Stomach (tissue), 4 donors: ENCODE measurements at regions not wholly inside any gene's neighbourhood (a gene's known extent, or its start where the extent isn't known, plus 50 kb on each side); places are given as distances from the start of the nearest gene placed in this dataset.

Experiments used
- POLR2AphosphoS5 ChIP-seq, 3 donors: sonication (generic); formaldehyde crosslinking; IDR thresholded peaks; one replicate each; pipeline ENCODE4 v1.6.1; 2016; ENCODE audit warnings: antibody characterized with exemption in 3 of 3
- TF ChIP-seq, protein P1 (sequence below), 7 experiments: fragments of 450-650 bp in 4 of 7; fragments of 200-600 bp in 3 of 7; sonication (generic) in 3 of 7; IDR thresholded peaks; one replicate each; pipeline ENCODE4 v1.5.1; 2016 to 2019; ENCODE audit warnings: antibody characterized with exemption in 7 of 7, control low read depth in 2 of 7, mild to moderate bottlenecking in 1 of 7

DNA sequence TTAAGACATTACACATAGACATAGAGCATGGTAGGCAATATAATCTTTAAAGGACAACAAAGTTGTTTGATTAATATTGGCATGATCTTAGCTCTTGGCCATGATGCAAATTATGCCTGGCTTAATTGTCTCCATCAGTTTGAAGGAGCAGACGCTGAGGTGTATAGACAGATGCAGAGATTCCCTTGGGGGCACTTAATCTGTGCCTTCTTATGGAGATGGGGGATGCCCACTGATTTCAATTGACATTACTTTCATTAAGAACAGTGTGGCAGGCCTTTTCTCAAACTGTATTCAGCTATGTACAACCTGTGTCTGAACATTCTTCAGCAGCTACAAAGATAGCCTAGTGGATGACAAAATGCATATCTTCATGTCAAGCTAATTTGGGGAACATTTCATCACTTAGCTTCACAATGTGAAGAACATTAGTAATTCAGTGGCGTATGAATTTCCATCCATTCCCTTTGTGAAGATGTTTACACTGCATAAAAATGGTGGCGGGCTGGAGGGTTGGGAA lies 85.3 kb upstream of the MYCBP2 start:
- no peak for TF ChIP-seq POLR2AphosphoS5 (IDR thresholded peaks at IDR 0.05)
- TF ChIP-seq, protein P1, sequence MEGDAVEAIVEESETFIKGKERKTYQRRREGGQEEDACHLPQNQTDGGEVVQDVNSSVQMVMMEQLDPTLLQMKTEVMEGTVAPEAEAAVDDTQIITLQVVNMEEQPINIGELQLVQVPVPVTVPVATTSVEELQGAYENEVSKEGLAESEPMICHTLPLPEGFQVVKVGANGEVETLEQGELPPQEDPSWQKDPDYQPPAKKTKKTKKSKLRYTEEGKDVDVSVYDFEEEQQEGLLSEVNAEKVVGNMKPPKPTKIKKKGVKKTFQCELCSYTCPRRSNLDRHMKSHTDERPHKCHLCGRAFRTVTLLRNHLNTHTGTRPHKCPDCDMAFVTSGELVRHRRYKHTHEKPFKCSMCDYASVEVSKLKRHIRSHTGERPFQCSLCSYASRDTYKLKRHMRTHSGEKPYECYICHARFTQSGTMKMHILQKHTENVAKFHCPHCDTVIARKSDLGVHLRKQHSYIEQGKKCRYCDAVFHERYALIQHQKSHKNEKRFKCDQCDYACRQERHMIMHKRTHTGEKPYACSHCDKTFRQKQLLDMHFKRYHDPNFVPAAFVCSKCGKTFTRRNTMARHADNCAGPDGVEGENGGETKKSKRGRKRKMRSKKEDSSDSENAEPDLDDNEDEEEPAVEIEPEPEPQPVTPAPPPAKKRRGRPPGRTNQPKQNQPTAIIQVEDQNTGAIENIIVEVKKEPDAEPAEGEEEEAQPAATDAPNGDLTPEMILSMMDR (IDR thresholded peaks at IDR 0.05): no peak
